ENCODE measurements at regions not wholly inside any gene's neighbourhood (a gene's known extent, or its start where the extent isn't known, plus 50 kb on each side); places are given as distances from the start of the nearest gene placed in this dataset.

DNA sequence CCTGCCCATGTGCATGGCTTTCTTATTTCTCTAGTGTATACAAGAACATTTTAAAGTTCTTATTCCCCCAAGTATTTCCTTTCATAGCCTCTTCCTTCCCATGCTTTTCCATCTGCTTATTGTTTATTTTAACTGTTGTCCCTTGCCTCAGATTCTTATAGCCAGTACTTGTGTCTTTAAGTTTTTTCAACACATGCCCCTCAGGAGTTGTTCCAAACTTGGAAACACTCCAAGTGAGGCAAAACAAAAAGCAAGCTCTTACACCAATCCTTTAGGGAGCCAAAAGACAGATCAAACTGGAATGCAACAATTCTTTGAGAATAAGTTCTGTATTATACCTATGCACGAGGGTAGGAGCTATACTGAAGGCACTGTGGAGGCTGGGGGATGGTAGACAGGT lies 222.0 kb upstream of the STK26 start:
- DNase-seq (ENCODE audit: low read depth in 1 of 2, low spot score in 2 of 2), result peak in 1 of 2 experiments; percentile 40
- Histone ChIP-seq H3K27ac (no peak overlapping the region), H3K36me3 (no peaks in the 10 kb centered on the region), H3K27me3 (replicated peaks) (no peaks in the 10 kb centered on the region), H3K4me1 (replicated peaks) (no peaks in the 10 kb centered on the region; the same call in 1 of the 2 replicates), H3K9me3 (replicated peaks) (no peaks in the 10 kb centered on the region), H3K4me3 (no peak overlapping the region)

DNA sequence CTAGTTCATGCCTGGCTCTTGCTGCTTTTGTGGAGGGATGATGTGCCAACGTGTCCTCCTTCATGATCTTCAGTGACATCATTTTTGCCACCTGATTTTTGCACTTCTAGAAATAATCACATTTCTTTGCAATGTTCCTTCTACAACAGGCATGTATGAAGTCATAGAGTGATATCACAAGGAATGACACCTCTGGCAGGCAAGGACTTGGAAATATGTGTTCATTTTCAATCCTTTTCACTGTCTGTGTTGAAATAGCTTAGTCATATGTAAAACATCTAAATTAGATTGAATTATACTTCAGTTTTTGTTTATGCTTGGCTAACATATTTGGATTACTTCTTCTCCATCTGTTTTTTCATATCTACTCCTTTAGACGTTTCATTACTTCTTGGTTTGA lies 221.2 kb upstream of the STK26 start:
- no peaks in the 10 kb centered on the region; the same call in 1 of the 2 replicates for H3K4me1 ChIP-seq (replicated peaks)
- no peak for DNase-seq (ENCODE audit: low read depth in 1 of 2, low spot score in 2 of 2)
- no peak overlapping the region for H3K4me3 ChIP-seq
- H3K36me3 ChIP-seq, result no peaks in the 10 kb centered on the region
- no peak overlapping the region for H3K27ac ChIP-seq
- H3K9me3 ChIP-seq (replicated peaks), result no peaks in the 10 kb centered on the region
- H3K27me3 ChIP-seq (replicated peaks), result no peaks in the 10 kb centered on the region

DNA sequence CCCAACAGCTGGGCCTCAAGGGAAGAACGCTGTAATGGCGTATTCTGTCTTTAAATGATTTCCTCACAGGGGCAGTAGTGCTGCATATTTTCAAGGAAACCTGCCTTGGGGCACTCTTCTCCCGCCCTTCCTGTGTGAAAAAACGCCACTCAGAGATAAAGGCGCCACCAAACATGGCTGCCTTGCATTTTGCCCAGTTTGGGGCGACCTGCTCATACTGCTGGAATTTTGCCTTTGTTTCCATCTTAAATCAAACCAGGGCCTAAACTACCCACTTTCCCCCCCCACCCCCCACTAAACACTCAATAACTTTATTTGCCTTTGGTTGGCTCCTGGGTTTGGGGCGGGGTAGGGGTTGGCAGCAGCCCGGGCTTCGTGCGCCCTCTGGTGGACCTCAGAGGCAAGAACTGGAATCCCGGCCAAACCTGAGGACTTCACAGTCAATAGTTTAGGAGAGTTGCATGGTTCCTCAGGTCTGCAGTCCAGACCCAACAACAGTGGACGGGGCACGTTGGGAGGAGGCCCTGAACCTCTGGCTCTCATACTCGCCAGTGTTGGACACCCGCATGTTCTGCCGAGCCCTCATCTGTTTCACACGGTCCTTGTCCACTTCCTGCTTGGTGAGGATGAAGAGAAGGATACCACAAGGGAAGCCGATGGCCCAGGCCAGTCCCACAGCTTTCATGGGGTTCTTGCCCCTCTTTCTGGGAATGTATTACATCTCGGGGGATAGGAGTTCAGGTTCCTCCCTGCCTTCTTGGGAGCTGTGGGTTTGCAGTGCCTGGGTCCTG lies 220.1 kb upstream of the STK26 start:
- peak in 1 of 2 experiments; percentile 44 for DNase-seq (ENCODE audit: low read depth in 1 of 2, low spot score in 2 of 2)
- H3K27ac ChIP-seq, result no peak overlapping the region
- H3K9me3 ChIP-seq (replicated peaks), result no peaks in the 10 kb centered on the region
- H3K27me3 ChIP-seq (replicated peaks), result no peaks in the 10 kb centered on the region
- no peaks in the 10 kb centered on the region for H3K36me3 ChIP-seq
- H3K4me3 ChIP-seq, result no peak overlapping the region
- no peaks in the 10 kb centered on the region; the same call in 1 of the 2 replicates for H3K4me1 ChIP-seq (replicated peaks)

DNA sequence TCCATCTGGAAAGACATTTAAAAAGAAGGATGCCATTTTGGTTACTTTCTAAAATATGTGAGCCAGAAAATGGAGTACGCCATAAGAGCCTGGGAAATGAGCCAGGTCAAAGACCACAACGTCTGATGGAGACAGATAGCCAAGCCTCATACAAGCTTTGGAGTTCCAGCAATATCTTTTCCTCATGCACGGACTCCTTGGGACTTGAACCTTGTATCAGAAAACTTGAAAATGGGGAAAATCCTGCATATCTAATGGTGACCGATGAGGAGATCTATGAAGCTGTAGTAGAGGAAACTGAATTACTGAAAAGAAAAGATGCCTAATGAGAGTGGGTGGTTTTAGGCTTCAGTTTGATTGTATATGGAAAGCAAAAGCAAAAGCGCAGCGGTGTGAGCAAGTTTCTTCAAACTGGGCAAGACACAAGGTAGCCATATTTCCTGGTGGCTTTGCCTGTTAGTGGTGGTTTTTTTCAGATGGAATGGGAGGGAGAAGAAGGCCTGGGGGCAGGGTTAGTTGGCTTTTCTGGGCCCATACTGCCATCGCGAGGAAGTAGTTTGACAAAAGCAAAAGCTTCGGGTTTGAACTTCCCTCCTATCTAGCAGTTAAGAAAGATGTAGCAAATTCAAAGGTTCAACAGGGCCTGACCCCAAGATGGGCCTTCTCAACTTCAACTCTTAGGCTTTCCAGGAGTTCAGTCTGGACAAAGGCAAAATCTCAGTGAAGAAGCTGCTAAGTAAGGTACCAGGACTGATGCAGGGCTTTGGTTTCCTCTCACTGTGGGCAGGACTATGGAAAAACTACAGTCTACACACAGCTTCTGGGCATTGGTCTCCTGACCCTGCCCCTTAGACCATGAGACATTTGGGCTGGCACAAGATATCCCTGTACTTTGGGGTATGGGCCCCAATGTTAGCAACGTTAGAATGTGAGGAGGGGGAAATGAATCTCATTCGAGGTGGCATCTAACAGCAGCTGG lies 210.0 kb upstream of the STK26 start:
- H3K4me1 ChIP-seq (replicated peaks), result no peaks in the 10 kb centered on the region
- no peaks in the 10 kb centered on the region for H3K36me3 ChIP-seq
- DNase-seq (ENCODE audit: low read depth in 1 of 2, low spot score in 2 of 2), result no peak
- no peaks in the 10 kb centered on the region for H3K27me3 ChIP-seq (replicated peaks)
- H3K9me3 ChIP-seq (replicated peaks), result no peaks in the 10 kb centered on the region
- no peak overlapping the region for H3K4me3 ChIP-seq
- no peak overlapping the region for H3K27ac ChIP-seq

DNA sequence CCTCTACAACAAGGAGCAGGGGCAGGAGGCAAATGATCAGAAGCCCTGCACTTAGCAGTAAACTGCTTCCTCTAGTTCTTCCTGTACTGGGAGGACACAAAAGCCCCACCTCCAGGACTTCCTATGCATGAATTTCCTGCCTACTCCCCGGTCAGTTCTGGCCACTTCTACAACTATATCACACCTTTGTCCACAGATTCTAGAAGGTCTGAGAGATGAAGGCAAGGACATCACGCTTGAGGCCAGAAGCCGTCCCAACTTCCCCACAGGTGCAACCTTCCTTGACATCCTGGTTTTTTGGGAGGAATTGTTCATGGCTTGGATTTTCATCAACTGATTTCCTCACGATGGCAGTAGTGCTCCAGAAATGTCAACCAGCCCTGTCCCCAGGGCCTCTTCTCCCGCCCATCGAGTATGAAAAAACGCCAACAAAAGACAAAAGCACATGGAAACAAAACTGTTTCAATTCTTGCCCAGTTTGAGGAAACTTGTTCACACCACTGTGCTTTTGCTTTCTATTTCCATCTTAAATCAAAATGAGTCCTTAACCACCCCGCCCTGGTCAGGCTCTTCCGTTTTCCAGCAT lies 206.5 kb upstream of the STK26 start:
- Histone ChIP-seq H3K27ac (no peak overlapping the region), H3K4me1 (replicated peaks) (no peaks in the 10 kb centered on the region), H3K4me3 (no peak overlapping the region), H3K27me3 (replicated peaks) (no peaks in the 10 kb centered on the region), H3K9me3 (replicated peaks) (no peaks in the 10 kb centered on the region), H3K36me3 (no peaks in the 10 kb centered on the region)
- DNase-seq (ENCODE audit: low read depth in 1 of 2, low spot score in 2 of 2), result peak in 1 of 2 experiments; percentile 27

DNA sequence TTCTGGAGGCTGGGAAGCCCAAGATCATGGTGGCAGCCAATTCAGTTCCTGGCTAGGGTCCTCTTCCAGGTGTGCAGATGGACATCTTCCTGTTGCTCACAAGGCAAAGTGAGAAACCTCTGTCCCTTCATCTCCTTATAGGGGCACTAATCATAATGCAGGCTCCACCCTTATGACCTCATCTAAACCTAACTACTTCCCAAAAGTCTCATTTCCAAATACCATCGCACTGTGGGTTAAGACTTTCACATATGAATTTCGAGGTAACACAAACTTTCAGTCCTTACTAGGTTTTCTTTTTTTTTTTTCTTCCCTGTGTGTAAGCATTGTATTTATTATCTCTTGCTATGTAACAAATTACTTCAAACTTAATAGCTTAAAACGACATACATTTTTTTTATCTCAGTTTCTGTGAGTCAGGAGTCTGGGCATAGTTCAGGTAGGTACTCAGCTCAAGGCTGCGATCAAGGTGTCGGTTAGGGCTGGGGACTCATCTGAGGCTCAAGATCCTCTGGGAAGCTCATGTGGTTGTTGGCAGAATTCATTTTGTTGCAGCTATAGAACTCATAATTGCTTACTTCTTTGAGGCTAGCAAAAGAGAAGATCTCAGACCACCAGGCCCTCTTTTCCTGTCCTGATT lies 204.7 kb upstream of the STK26 start:
- no peak for DNase-seq (ENCODE audit: low read depth in 1 of 2, low spot score in 2 of 2)
- no peaks in the 10 kb centered on the region for H3K27me3 ChIP-seq (replicated peaks)
- H3K36me3 ChIP-seq, result no peaks in the 10 kb centered on the region
- H3K4me3 ChIP-seq, result no peak overlapping the region
- H3K9me3 ChIP-seq (replicated peaks), result no peaks in the 10 kb centered on the region
- no peaks in the 10 kb centered on the region for H3K4me1 ChIP-seq (replicated peaks)
- no peak overlapping the region for H3K27ac ChIP-seq

DNA sequence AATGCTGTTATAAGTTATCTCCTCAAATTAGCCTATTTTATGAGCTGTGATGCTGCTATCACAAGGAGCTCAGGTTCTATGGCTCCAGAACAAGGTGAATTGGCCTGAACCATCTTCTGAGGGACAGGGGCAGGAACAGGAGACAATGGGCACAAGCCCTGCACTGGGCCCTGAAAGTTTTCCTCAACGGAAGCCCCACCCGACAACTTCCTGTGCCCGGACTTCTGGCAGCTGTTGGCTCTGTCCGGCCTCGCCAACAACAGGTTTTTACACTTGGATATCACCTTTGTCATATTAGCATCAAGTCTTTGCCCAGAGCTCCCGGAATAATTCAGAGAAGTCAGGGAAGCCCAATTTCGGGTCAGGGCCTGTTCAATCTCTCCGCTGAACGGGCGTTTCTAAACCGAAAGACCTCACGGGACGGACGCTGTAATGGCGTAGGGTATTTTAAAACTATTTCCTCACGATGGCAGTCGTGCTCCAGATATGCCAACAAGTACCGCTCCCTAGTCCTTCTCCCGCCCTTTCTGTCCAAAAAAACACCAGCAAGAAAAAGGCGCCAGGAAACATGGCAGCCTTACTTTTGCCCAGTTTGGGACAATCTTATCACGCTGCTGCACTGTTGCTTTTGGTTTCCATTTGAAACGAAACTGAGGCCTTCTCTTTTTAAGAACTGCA lies 201.0 kb upstream of the STK26 start:
- Histone ChIP-seq H3K4me3 (no peak overlapping the region), H3K9me3 (replicated peaks) (no peaks in the 10 kb centered on the region), H3K27ac (no peak overlapping the region), H3K27me3 (replicated peaks) (no peaks in the 10 kb centered on the region), H3K36me3 (no peaks in the 10 kb centered on the region), H3K4me1 (replicated peaks) (no peaks in the 10 kb centered on the region)
- no peak for DNase-seq (ENCODE audit: low read depth in 1 of 2, low spot score in 2 of 2)

DNA sequence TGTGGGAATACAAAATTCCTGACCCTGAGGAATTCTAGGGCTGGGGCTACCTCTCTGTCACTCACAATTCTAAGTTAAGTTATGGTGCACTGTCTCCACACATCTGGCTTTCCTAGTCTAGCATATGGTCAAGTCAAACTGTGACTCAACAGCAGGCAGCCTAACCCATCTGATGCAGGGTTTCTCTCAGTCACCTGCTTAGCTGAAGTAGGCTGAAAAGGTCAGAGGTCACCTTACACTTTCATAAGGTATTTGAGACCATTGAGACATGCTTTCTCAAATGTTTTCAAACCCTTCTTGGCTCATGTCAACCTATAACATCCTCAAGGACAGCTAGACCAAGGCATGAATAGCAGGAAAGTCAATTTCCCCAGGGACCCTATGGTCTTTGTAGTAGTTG lies 196.5 kb upstream of the STK26 start:
- H3K27ac ChIP-seq, result no peak overlapping the region

DNA sequence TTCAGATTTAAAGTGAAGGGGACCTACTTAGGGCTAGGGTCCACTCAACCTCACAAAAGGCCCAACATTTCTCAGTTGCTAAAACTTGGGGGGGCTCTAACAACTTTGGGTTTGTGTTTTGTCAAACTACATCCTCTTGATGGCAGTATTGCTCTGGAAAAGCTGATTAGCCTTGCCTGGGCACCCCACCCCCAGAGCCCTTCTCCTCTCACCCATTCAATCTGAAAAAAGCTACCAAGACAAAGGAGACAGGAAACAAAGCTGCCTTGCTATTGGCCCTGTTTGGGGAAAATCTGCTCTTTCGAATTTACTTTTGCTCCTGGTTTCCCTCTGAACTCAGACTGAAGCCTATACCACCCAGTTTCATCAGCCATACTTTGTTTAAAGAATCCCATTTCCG lies 195.2 kb upstream of the STK26 start:
- peaks cover 16% of the 10 kb centered on the region for H3K4me1 ChIP-seq (replicated peaks)
- no peaks in the 10 kb centered on the region for H3K9me3 ChIP-seq (replicated peaks)
- no peak overlapping the region for H3K4me3 ChIP-seq
- H3K36me3 ChIP-seq, result no peaks in the 10 kb centered on the region
- H3K27me3 ChIP-seq (replicated peaks), result no peaks in the 10 kb centered on the region
- H3K27ac ChIP-seq, result no peak overlapping the region
- peak; percentile 27 to 40 for DNase-seq (ENCODE audit: low read depth in 1 of 2, low spot score in 2 of 2)

More for the DNA sequence above, 196.5 kb upstream of the STK26 start:
- no peaks in the 10 kb centered on the region for H3K9me3 ChIP-seq (replicated peaks)
- no peaks in the 10 kb centered on the region for H3K36me3 ChIP-seq
- peaks cover 11% of the 10 kb centered on the region for H3K4me1 ChIP-seq (replicated peaks)
- H3K4me3 ChIP-seq, result no peak overlapping the region
- no peak for DNase-seq (ENCODE audit: low read depth in 1 of 2, low spot score in 2 of 2)
- no peaks in the 10 kb centered on the region for H3K27me3 ChIP-seq (replicated peaks)

DNA sequence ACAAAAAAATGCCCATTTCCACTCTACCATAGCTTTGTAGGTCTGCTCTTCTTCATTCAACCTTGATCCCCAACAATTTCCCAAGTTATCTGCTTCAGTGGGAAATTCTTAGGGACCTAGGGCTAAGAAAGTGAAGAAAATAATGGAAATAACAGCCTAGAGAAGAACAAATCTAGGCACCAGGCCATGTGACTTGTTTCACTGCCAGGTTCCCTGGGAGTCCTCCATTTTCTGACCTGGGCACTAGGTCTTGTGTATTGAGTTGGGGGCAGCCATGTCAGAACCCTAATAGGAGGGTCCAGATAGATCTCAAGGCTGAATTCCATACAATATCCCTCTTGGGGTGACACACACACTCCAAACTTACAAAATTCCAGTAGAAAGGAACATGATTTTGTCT lies 194.6 kb upstream of the STK26 start:
- H3K4me1 ChIP-seq (replicated peaks), result peaks cover 16% of the 10 kb centered on the region
- no peaks in the 10 kb centered on the region for H3K27me3 ChIP-seq (replicated peaks)
- H3K9me3 ChIP-seq (replicated peaks), result no peaks in the 10 kb centered on the region
- H3K27ac ChIP-seq, result no peak overlapping the region
- no peak overlapping the region for H3K4me3 ChIP-seq
- no peak for DNase-seq (ENCODE audit: low read depth in 1 of 2, low spot score in 2 of 2)
- H3K36me3 ChIP-seq, result no peaks in the 10 kb centered on the region

DNA sequence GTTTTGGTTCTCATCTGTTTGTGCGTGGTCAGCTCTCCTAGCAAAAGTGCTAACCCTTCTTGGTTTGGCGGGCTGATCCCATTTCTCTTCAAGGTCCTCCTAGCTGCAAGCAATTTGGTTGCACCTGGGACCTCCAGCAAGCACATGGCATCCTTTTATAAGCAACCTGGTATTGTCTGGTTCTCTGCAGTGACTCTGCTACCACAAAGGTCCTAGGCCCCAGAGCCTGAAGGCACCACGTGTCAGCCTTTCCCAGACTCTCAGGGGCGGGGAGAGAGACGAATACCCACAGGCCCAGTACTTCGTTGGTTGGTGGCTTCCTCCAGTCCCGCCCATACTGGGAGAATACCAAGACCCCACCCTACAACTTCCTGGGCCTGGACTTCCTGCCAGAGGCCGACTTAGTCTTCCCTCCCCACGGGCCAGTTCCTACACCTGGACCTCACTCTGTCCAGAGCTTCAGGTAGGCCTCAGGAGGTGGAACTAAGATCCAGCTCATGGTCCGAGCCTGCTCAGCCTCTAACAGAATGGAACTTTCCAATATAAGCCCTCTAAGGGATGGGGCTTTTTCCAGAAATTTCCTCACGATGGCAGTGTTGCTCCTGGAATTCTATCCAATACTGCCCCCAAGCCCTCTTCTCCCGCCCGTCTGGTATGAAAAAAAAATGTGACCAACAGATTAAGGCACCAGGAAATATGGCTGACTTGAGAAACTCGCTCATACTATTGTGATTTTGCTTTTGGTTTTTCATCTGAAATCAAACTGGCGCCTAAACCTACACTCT lies 192.5 kb upstream of the STK26 start:
- H3K36me3 ChIP-seq, result no peaks in the 10 kb centered on the region
- H3K4me3 ChIP-seq, result peak overlapping the region; percentile 32
- no peaks in the 10 kb centered on the region for H3K27me3 ChIP-seq (replicated peaks)
- H3K9me3 ChIP-seq (replicated peaks), result no peaks in the 10 kb centered on the region
- H3K27ac ChIP-seq, result peak overlapping the region; percentile 82
- DNase-seq (ENCODE audit: low read depth in 1 of 2, low spot score in 2 of 2), result peak; percentile 75 to 88
- peaks cover 16% of the 10 kb centered on the region for H3K4me1 ChIP-seq (replicated peaks)

DNA sequence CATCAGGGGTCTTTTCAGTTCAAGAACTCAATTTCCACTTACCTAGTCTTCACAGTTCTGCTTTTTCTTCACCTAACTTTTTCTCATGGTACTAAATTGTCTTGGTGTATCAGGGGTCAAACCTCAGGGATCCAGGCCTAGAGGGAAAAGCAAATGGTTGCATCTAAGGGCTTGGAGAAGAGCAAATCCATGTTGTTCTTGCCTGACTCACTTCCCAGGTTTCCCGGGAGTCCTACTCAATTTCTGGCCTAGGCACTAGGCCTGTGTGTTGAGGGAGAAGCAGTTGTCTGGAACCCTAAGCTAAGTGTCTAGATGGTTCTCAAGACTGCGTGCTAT lies 191.9 kb upstream of the STK26 start:
- H3K4me1 ChIP-seq (replicated peaks), result peaks cover 16% of the 10 kb centered on the region
- no peak for DNase-seq (ENCODE audit: low read depth in 1 of 2, low spot score in 2 of 2)
- no peaks in the 10 kb centered on the region for H3K36me3 ChIP-seq
- no peaks in the 10 kb centered on the region for H3K27me3 ChIP-seq (replicated peaks)
- no peaks in the 10 kb centered on the region for H3K9me3 ChIP-seq (replicated peaks)
- peak overlapping the region; percentile 82 for H3K27ac ChIP-seq
- peak overlapping the region; percentile 32 for H3K4me3 ChIP-seq
